Testis (tissue), 2 donors: ENCODE measurements at regions not wholly inside any gene's neighbourhood (a gene's known extent, or its start where the extent isn't known, plus 50 kb on each side); places are given as distances from the start of the nearest gene placed in this dataset.

Source experiments
- DNase-seq: peaks from one replicate; pipeline ENCODE4 v3.0.0-alpha.2; 2019
- H3K27ac ChIP-seq, 2 donors: fragments of 200-600 bp; sonication (generic); one replicate each; pipeline ENCODE4 v1.5.1; 2019
- H3K27me3 ChIP-seq: fragments of 200-600 bp; sonication (generic); one replicate; pipeline ENCODE4 v1.5.1; 2019
- H3K36me3 ChIP-seq: fragments of 200-600 bp; sonication (generic); one replicate; pipeline ENCODE4 v1.5.1; 2017; ENCODE audit warnings: low read depth; ENCODE audit errors: missing control alignments
- H3K4me1 ChIP-seq: fragments of 200-600 bp; sonication (generic); one replicate; pipeline ENCODE4 v1.5.1; 2019
- H3K4me3 ChIP-seq, 2 donors: fragments of 200-600 bp; sonication (generic); one replicate each; pipeline ENCODE4 v1.5.1; 2017 to 2019
- H3K9me3 ChIP-seq: fragments of 200-600 bp; sonication (generic); one replicate; pipeline ENCODE4 v1.5.1; 2017
- POLR2A ChIP-seq: fragments of 450-650 bp; IDR thresholded peaks from one replicate; pipeline ENCODE4 v1.6.1; 2017; ENCODE audit warnings: antibody characterized with exemption, mild to moderate bottlenecking, moderate library complexity
- WGBS, 2 donors: methylation state at CpG; one replicate each; pipeline ENCODE4 v1.1.5; 2018; 5-methylcytosine and 5-hydroxymethylcytosine counted together
- intact Hi-C: fragments of 100-400 bp; cut with DNase I; formaldehyde crosslinking; loops from one replicate; pipeline ENCODE4 v1.15.1; 2023; ENCODE audit warnings: low total_unique reads
- TF ChIP-seq, protein P1 (sequence below), 3 experiments: fragments of 450-650 bp in 2 of 3; fragments of 200-600 bp in 1 of 3; sonication (generic) in 1 of 3; IDR thresholded peaks; one replicate each; pipeline ENCODE4 v1.5.1; 2016 to 2019; ENCODE audit warnings: antibody characterized with exemption in 3 of 3, mild to moderate bottlenecking in 2 of 3, moderate library complexity in 1 of 3

DNA sequence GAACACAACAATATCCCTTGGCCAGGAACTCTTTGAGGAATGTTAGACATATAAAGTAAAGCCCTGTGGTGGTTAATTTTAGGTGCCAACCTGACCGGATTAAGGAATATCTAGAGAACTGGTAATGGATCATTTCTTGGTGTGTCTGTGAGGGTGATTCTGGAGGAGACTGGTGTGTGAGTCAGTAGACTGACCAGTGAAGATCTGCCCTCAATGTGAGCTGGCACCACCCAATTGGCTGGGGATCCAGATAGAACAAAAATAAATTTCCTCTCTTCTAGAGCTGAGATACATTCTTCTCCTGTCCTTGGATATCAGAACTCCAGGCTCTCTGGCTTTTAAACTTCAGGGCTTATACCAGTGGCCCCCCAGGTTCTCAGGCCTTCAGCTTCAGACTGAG lies 56.2 kb upstream of the TNPO1 start:
- no peak overlapping the region for H3K27ac ChIP-seq

DNA sequence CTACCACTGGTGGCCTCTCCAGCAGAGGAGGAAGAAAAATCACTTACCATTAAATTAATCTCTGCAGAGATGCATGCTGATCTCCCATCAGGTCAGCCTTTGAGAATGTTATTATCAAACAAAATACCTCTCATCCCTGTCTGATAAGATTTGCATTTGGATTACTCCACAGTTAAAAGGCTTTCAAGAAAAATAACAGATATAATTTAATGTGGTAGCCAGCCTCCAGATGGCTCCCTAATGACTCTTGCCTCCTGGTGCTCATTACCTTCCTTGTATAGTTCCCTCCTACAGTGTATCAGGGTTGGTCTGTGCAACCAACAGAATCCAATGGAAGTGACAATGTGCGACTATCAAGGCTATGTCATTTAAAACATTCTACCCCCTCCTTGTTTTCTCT lies 63.6 kb upstream of the TNPO1 start:
- TF ChIP-seq POLR2A: no peak
- TF ChIP-seq, protein P1, sequence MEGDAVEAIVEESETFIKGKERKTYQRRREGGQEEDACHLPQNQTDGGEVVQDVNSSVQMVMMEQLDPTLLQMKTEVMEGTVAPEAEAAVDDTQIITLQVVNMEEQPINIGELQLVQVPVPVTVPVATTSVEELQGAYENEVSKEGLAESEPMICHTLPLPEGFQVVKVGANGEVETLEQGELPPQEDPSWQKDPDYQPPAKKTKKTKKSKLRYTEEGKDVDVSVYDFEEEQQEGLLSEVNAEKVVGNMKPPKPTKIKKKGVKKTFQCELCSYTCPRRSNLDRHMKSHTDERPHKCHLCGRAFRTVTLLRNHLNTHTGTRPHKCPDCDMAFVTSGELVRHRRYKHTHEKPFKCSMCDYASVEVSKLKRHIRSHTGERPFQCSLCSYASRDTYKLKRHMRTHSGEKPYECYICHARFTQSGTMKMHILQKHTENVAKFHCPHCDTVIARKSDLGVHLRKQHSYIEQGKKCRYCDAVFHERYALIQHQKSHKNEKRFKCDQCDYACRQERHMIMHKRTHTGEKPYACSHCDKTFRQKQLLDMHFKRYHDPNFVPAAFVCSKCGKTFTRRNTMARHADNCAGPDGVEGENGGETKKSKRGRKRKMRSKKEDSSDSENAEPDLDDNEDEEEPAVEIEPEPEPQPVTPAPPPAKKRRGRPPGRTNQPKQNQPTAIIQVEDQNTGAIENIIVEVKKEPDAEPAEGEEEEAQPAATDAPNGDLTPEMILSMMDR (IDR thresholded peaks at IDR 0.05): no peak
- Histone ChIP-seq H3K27ac (no peak overlapping the region), H3K9me3 (no peaks in the 10 kb centered on the region), H3K27me3 (no peaks in the 10 kb centered on the region), H3K4me1 (no peaks in the 10 kb centered on the region), H3K36me3 (no peaks in the 10 kb centered on the region), H3K4me3 (no peak overlapping the region)
- no peak for DNase-seq
- 96 to 97% methylated on average over 1 of the region's 1 CpG for WGBS, 2 donors
- intact Hi-C loops: no loop called here

More for the DNA sequence above, 56.2 kb upstream of the TNPO1 start:
- 82 to 100% methylated on average over 1 of the region's 1 CpG for WGBS, 2 donors
- H3K4me1 ChIP-seq: no peaks in the 10 kb centered on the region
- H3K9me3 ChIP-seq: no peaks in the 10 kb centered on the region
- no peaks in the 10 kb centered on the region for H3K27me3 ChIP-seq
- intact Hi-C loops: no loop called here
- TF ChIP-seq POLR2A: no peak
- TF ChIP-seq, protein P1 (IDR thresholded peaks at IDR 0.05): no peak
- DNase-seq: no peak
- H3K4me3 ChIP-seq: no peak overlapping the region
- H3K36me3 ChIP-seq: no peaks in the 10 kb centered on the region

DNA sequence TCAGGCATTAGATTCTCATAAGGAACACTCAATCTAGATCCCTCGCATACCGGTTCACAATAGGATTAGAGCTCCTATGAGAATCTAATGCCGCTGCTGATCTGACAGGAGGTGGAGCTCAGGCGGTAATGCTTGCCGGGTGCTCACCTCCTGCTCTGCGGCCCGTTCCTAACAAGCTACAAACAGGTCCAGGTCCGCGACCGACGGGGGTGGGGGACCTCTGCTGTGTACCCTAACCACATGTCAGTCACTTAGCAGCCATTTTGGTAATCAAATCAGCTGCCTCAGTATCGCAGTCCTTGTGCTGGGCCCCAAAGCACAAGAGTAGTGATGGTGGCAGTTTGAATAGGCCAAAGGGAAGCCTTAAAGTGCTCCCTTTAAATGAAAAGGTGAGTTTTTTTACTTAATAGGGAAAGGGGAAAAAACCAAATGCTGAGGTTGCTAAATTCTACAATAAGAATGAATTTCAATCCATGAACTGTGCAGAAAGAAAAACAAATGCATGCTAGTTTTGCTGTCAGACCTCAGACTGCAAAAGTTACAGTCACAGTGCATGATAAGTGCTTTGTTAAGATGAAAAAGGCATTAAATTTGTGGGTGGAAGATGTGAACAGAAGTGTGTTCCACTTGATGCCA lies 67.0 kb upstream of the TNPO1 start:
- no peaks in the 10 kb centered on the region for H3K9me3 ChIP-seq
- no peaks in the 10 kb centered on the region for H3K36me3 ChIP-seq
- H3K27me3 ChIP-seq: no peaks in the 10 kb centered on the region
- no peaks in the 10 kb centered on the region for H3K4me1 ChIP-seq
- whole genome bisulfite sequencing, 2 donors: 58 to 84% methylated on average over 9 to 12 of the region's 12 CpGs
- intact Hi-C loops: no loop called here
- no peak overlapping the region for H3K4me3 ChIP-seq
- DNase-seq: no peak
- H3K27ac ChIP-seq: no peak overlapping the region
- TF ChIP-seq POLR2A: no peak
- TF ChIP-seq, protein P1 (IDR thresholded peaks at IDR 0.05): no peak

DNA sequence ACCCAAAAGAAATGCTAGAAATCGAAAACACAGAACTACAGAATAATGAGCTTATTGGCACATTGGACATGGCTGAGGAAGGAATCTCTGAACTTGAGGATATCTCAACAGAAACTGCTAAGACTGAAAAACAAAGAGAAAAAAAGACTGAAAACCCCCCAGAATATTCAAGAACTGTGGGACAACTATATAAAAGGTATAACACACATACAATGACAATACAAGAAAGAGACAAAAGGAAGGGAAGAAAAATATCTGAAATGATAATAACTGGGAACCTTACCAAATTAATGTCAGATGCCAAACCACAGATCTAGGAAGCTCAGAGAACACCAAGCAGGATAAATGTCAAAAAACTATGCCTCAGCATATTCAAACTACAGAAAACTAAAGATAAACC lies 68.6 kb upstream of the TNPO1 start:
- DNase-seq: no peak
- Histone ChIP-seq H3K36me3 (no peaks in the 10 kb centered on the region), H3K27ac (no peak overlapping the region), H3K4me1 (no peaks in the 10 kb centered on the region), H3K27me3 (no peaks in the 10 kb centered on the region), H3K4me3 (no peak overlapping the region), H3K9me3 (no peaks in the 10 kb centered on the region)
- intact Hi-C loops: no loop called here
- 88 to 100% methylated on average over 1 of the region's 1 CpG for WGBS, 2 donors
- TF ChIP-seq, protein P1 (IDR thresholded peaks at IDR 0.05): no peak
- TF ChIP-seq POLR2A: no peak

DNA sequence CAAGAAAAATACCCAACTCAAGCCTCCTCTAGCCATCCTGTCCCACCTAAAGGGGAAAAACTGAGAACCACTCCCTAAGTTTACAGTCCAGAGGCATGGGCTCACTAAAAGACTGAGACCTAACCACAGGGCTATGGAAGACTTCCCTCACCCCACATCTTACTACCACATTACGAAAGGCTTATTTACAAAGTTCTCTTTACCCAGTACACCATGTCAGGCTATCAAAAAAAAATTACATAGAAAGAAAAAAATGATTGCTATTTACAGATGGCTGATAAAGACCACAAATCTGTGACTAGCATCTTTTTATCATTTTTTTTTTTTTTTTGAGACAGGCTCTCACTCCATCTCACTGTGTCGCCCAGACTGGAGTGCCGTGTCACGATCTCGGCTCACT lies 69.7 kb upstream of the TNPO1 start:
- intact Hi-C loops: no loop called here
- Histone ChIP-seq H3K27me3 (no peaks in the 10 kb centered on the region), H3K4me1 (no peaks in the 10 kb centered on the region), H3K27ac (no peak overlapping the region), H3K4me3 (no peak overlapping the region), H3K9me3 (no peaks in the 10 kb centered on the region), H3K36me3 (no peaks in the 10 kb centered on the region)
- DNase-seq: no peak
- 95% methylated on average over 5 of the region's 5 CpGs for WGBS, 2 donors
- TF ChIP-seq POLR2A: no peak
- TF ChIP-seq, protein P1 (IDR thresholded peaks at IDR 0.05): no peak
